GM23338 (cell line): ENCODE measurements at regions not wholly inside any gene's neighbourhood (a gene's known extent, or its start where the extent isn't known, plus 50 kb on each side); places are given as distances from the start of the nearest gene placed in this dataset.

Source experiments
- ATAC-seq: fragments of 200-7000 bp; cut with Tn5 transposase; 3 replicates; pipeline ENCODE4 v1.9.1; 2020
- DNase-seq: peaks from one replicate; pipeline ENCODE4 v3.0.0-alpha.2; 2015; ENCODE audit warnings: low spot score
- H2AFZ ChIP-seq: fragments of 200-600 bp; sonication (generic); 2 replicates; pipeline ENCODE4 v1.8.0; 2016; ENCODE audit warnings: antibody characterized with exemption, mild to moderate bottlenecking, moderate library complexity
- H3F3A ChIP-seq: fragments of 200-600 bp; sonication (generic); replicated peaks from 2 replicates; pipeline ENCODE4 v1.8.0; 2017; ENCODE audit warnings: antibody characterized with exemption, mixed run types, low read depth
- H3K27ac ChIP-seq: fragments of 200-600 bp; sonication (generic); 2 replicates; pipeline ENCODE4 v1.6.1; 2016; ENCODE audit warnings: low read depth
- H3K27me3 ChIP-seq: fragments of 200-600 bp; sonication (generic); 2 replicates; pipeline ENCODE4 v1.8.0; 2016; ENCODE audit warnings: mild to moderate bottlenecking, mixed run types, moderate library complexity; ENCODE audit not compliant: insufficient read depth
- H3K36me3 ChIP-seq: fragments of 200-600 bp; sonication (generic); 2 replicates; pipeline ENCODE4 v1.8.0; 2016; ENCODE audit warnings: mild to moderate bottlenecking; ENCODE audit not compliant: insufficient read depth
- H3K4me1 ChIP-seq: fragments of 200-600 bp; sonication (generic); 2 replicates; pipeline ENCODE4 v1.8.0; 2016; ENCODE audit warnings: mild to moderate bottlenecking, moderate library complexity; ENCODE audit not compliant: insufficient read depth
- H3K4me2 ChIP-seq: fragments of 200-600 bp; sonication (generic); 2 replicates; pipeline ENCODE4 v1.7.1; 2017; ENCODE audit warnings: mixed run types
- H3K4me3 ChIP-seq: fragments of 200-600 bp; sonication (generic); 2 replicates; pipeline ENCODE4 v1.6.1; 2016; ENCODE audit warnings: mixed run types
- H3K79me2 ChIP-seq: fragments of 200-600 bp; sonication (generic); replicated peaks from 2 replicates; pipeline ENCODE4 v1.8.0; 2017; ENCODE audit warnings: mild to moderate bottlenecking; ENCODE audit not compliant: insufficient read depth
- H3K9me2 ChIP-seq: fragments of 200-600 bp; sonication (generic); 2 replicates; pipeline ENCODE4 v1.8.0; 2017; ENCODE audit not compliant: insufficient read depth
- H4K20me1 ChIP-seq: fragments of 200-600 bp; sonication (generic); replicated peaks from 2 replicates; pipeline ENCODE4 v1.8.0; 2017; ENCODE audit warnings: mild to moderate bottlenecking; ENCODE audit not compliant: insufficient read depth
- H3K27ac Mint-ChIP-seq: 2 replicates; pipeline ENCODE4 v1.8.0; 2020; ENCODE audit warnings: inconsistent platforms, mild to moderate bottlenecking, moderate library complexity, mixed read lengths
- H3K27me3 Mint-ChIP-seq: 3 replicates; pipeline ENCODE4 v1.8.0; 2022; ENCODE audit warnings: low read depth, mild to moderate bottlenecking, moderate library complexity, mixed read lengths, inconsistent platforms; ENCODE audit not compliant: insufficient read depth, poor library complexity
- H3K36me3 Mint-ChIP-seq: 3 replicates; pipeline ENCODE4 v1.8.0; 2021; ENCODE audit warnings: low read depth, mild to moderate bottlenecking, inconsistent platforms, moderate library complexity, mixed read lengths
- H3K4me1 Mint-ChIP-seq: 3 replicates; pipeline ENCODE4 v1.8.0; 2020; ENCODE audit warnings: mild to moderate bottlenecking, inconsistent platforms, mixed read lengths
- H3K4me3 Mint-ChIP-seq: 3 replicates; pipeline ENCODE4 v1.8.0; 2021; ENCODE audit warnings: moderate library complexity, mild to moderate bottlenecking, inconsistent platforms, mixed read lengths
- H3K9me3 Mint-ChIP-seq: 3 replicates; pipeline ENCODE4 v1.8.0; 2020; ENCODE audit warnings: moderate library complexity, mild to moderate bottlenecking, inconsistent platforms, mixed read lengths
- CREB1 ChIP-seq: fragments of 250-450 bp; sonication (Bioruptor Pico); IDR thresholded peaks from 2 replicates; pipeline ENCODE4 v1.5.0; 2020; ENCODE audit warnings: low read depth, mild to moderate bottlenecking, moderate library complexity
- CTCF ChIP-seq, 2 experiments: fragments of 200-600 bp in 1 of 2; sonication (generic) in 1 of 2; conservative IDR thresholded peaks; 2 replicates each; pipeline versions ENCODE4 v1.5.1 to v1.6.1; 2016 to 2017; ENCODE audit warnings: antibody characterized with exemption in 2 of 2, low read depth in 2 of 2, mild to moderate bottlenecking in 2 of 2, moderate library complexity in 1 of 2
- ETS1 ChIP-seq: IDR thresholded peaks from 2 replicates; pipeline ENCODE4 v1.6.1; 2016; ENCODE audit warnings: antibody characterized with exemption
- EZH2 ChIP-seq: fragments of 200-600 bp; sonication (generic); IDR thresholded peaks from one replicate; pipeline ENCODE4 v1.8.0; 2017; ENCODE audit warnings: antibody characterized with exemption, mild to moderate bottlenecking, low read depth; ENCODE audit not compliant: unreplicated experiment
- EZH2phosphoT487 ChIP-seq: fragments of 200-600 bp; sonication (generic); IDR thresholded peaks from one replicate; pipeline ENCODE4 v1.8.1; 2018; ENCODE audit warnings: antibody characterized with exemption; ENCODE audit not compliant: unreplicated experiment
- JUNB ChIP-seq: IDR thresholded peaks from one replicate; pipeline ENCODE4 v1.6.1; 2016; ENCODE audit warnings: antibody characterized with exemption; ENCODE audit not compliant: unreplicated experiment
- NANOG ChIP-seq: IDR thresholded peaks from 2 replicates; pipeline ENCODE4 v1.6.1; 2016; ENCODE audit warnings: antibody characterized with exemption, borderline replicate concordance
- POLR2AphosphoS5 ChIP-seq: IDR thresholded peaks from 2 replicates; pipeline ENCODE4 v1.6.1; 2016; ENCODE audit warnings: antibody characterized with exemption, low read depth
- REST ChIP-seq: IDR thresholded peaks from one replicate; pipeline ENCODE4 v1.6.1; 2018; ENCODE audit warnings: antibody characterized with exemption; ENCODE audit not compliant: unreplicated experiment
- STAT1 ChIP-seq: IDR thresholded peaks from one replicate; pipeline ENCODE4 v1.6.1; 2016; ENCODE audit warnings: antibody characterized with exemption; ENCODE audit not compliant: unreplicated experiment
- ZNF114 ChIP-seq: fragments of 250-450 bp; sonication (Bioruptor Pico); IDR thresholded peaks from 2 replicates; pipeline ENCODE4 v1.5.0; 2020; ENCODE audit warnings: mild to moderate bottlenecking, moderate library complexity
- ZNF331 ChIP-seq: fragments of 250-450 bp; sonication (Bioruptor Pico); IDR thresholded peaks from 2 replicates; pipeline ENCODE4 v1.5.0; 2020; ENCODE audit warnings: low read depth, mild to moderate bottlenecking, moderate library complexity

- Histone ChIP-seq H4K20me1 (no peaks in the 10 kb centered on the region), H3K4me3 (no peak overlapping the region), H3K27me3 (no peaks in the 10 kb centered on the region), H3K79me2 (no peaks in the 10 kb centered on the region), H3F3A (no peaks in the 10 kb centered on the region), H3K27ac (no peak overlapping the region), H3K4me2 (no peak overlapping the region), H3K9me2 (peaks cover 4% of the 10 kb centered on the region; the same call in 1 of the 2 replicates), H3K4me1 (peaks cover 7% of the 10 kb centered on the region; the same call in 1 of the 2 replicates), H3K36me3 (no peaks in the 10 kb centered on the region), H2AFZ (no peak overlapping the region)
- Mint-ChIP-seq H3K27ac (no peak overlapping the region), H3K27me3 (no peaks in the 10 kb centered on the region), H3K36me3 (no peaks in the 10 kb centered on the region), H3K4me3 (no peak overlapping the region), H3K9me3 (no peaks in the 10 kb centered on the region), H3K4me1 (peaks cover 13% of the 10 kb centered on the region)
- DNase-seq (no peak), ATAC-seq (no peak)
- TF ChIP-seq POLR2AphosphoS5, result no peak
- no peak for TF ChIP-seq EZH2
- TF ChIP-seq NANOG, result no peak
- no peak for TF ChIP-seq EZH2phosphoT487
- TF ChIP-seq CTCF (conservative IDR thresholded peaks at IDR 0.05; ENCODE audit: low read depth in 2 of 2), result no peak
Observed at GRCh38 chr5:166267907-166268306, 2023.5 kb upstream of the WWC1 start.

GRCh38 chr5:166270712-166271111 lies 2020.7 kb upstream of the WWC1 start:
- H2AFZ ChIP-seq, result no peak overlapping the region
- no peaks in the 10 kb centered on the region for H3K36me3 ChIP-seq
- H3K9me2 ChIP-seq, result no peaks in the 10 kb centered on the region
- H3K9me3 Mint-ChIP-seq, result no peaks in the 10 kb centered on the region
- no peaks in the 10 kb centered on the region for H3K79me2 ChIP-seq
- H3K27ac Mint-ChIP-seq, result no peak overlapping the region
- peaks cover 13% of the 10 kb centered on the region for H3K4me1 Mint-ChIP-seq
- H3K4me2 ChIP-seq, result no peak overlapping the region
- no peaks in the 10 kb centered on the region for H3K36me3 Mint-ChIP-seq
- peaks cover 7% of the 10 kb centered on the region; the same call in 1 of the 2 replicates for H3K4me1 ChIP-seq
- ATAC-seq (no peak), DNase-seq (no peak)
- no peak overlapping the region for H3K4me3 ChIP-seq
- H3K27me3 ChIP-seq, result no peaks in the 10 kb centered on the region
- no peaks in the 10 kb centered on the region for H3F3A ChIP-seq
- no peak overlapping the region for H3K4me3 Mint-ChIP-seq
- no peaks in the 10 kb centered on the region for H3K27me3 Mint-ChIP-seq
- H4K20me1 ChIP-seq, result no peaks in the 10 kb centered on the region
- no peak overlapping the region for H3K27ac ChIP-seq
- TF ChIP-seq EZH2 (no peak), CTCF (conservative IDR thresholded peaks at IDR 0.05; ENCODE audit: low read depth in 2 of 2) (no peak), CREB1 (no peak), NANOG (no peak), POLR2AphosphoS5 (no peak), ETS1 (no peak), JUNB (no peak), EZH2phosphoT487 (no peak), STAT1 (no peak), ZNF331 (CRISPR knock-in tag) (no peak), REST (no peak), ZNF114 (CRISPR knock-in tag) (no peak)
